ENCODE measurements at regions not wholly inside any gene's neighbourhood (a gene's known extent, or its start where the extent isn't known, plus 50 kb on each side); places are given as distances from the start of the nearest gene placed in this dataset.

GRCh38 chr6:21996425-21997118 lies 300.3 kb downstream of the PRL start:
- Histone ChIP-seq H3K79me2 (ENCODE audit: control insufficient read depth, insufficient read depth, low read length) (no peaks in the 10 kb centered on the region), H3K4me3 (replicated peaks in 1 of 3; ENCODE audit: insufficient read depth in 1 of 3, low read depth in 1 of 3, low read length in 3 of 3) (no peak overlapping the region), H2AFZ (ENCODE audit: low read depth, low read length) (no peak overlapping the region), H3K27ac (ENCODE audit: insufficient read depth, low read depth, low read length) (no peak overlapping the region), H3K4me2 (ENCODE audit: insufficient read depth, low read length) (no peak overlapping the region), H3K9me1 (replicated peaks; ENCODE audit: control insufficient read depth, extremely low read depth, insufficient read depth, low read length) (no peaks in the 10 kb centered on the region), H4K20me1 (replicated peaks; ENCODE audit: control insufficient read depth, extremely low read depth, insufficient read depth, low read length) (no peaks in the 10 kb centered on the region), H3K36me3 (ENCODE audit: control insufficient read depth in 2 of 2, extremely low read depth in 1 of 2, insufficient read depth in 2 of 2, low read length in 2 of 2) (peaks cover 0 to 3% of the 10 kb centered on the region in 2 experiments), H3K27me3 (ENCODE audit: control insufficient read depth in 2 of 2, insufficient read depth in 2 of 2, low read length in 2 of 2) (no peaks in the 10 kb centered on the region), H3K4me1 (ENCODE audit: control insufficient read depth, extremely low read depth, insufficient read depth, low read length) (peaks cover 19% of the 10 kb centered on the region), H3K9ac (replicated peaks; ENCODE audit: extremely low read depth, insufficient read depth, low read length) (no peak overlapping the region), H3K9me3 (replicated peaks; ENCODE audit: control insufficient read depth, insufficient read depth, low read length) (no peaks in the 10 kb centered on the region)
- ChIA-PET POLR2A (no interaction called here), CTCF (interaction anchor here (1.3 to 1.5 kb wide), 2 partner anchors 10 to 21 kb away, joined by 3 read pairs; no protein-coding TSS in a partner anchor)
- no TSS peak for BruUV-seq (replicated peaks)
- no peak for TF ChIP-seq POLR2AphosphoS5 (IDR thresholded peaks at IDR 0.05; ENCODE audit: insufficient read depth, low read depth, low read length)
- no peak for TF ChIP-seq GATA2 (IDR thresholded peaks at IDR 0.05; ENCODE audit: insufficient read depth, insufficient read length, low read depth, low read length)
- no peak for TF ChIP-seq MAX (IDR thresholded peaks at IDR 0.05; ENCODE audit: insufficient read depth, insufficient read length)
- no peak for TF ChIP-seq POLR2A (IDR thresholded peaks at IDR 0.05; ENCODE audit: low read depth, low read length)
- no peak for TF ChIP-seq MYC (IDR thresholded peaks at IDR 0.05; ENCODE audit: low read depth, low read length)
- no peak for TF ChIP-seq FOS (IDR thresholded peaks at IDR 0.05; ENCODE audit: borderline replicate concordance, insufficient read depth, low read length)
- no peak for TF ChIP-seq JUN (IDR thresholded peaks at IDR 0.05; ENCODE audit: borderline replicate concordance, insufficient read depth, insufficient read length, low read depth)
- no peak for TF ChIP-seq CTCF (IDR thresholded peaks at IDR 0.05; ENCODE audit: extremely low read depth in 1 of 2, insufficient read depth in 1 of 2, low read depth in 1 of 2, low read length in 2 of 2)
- no peak for TF ChIP-seq EZH2 (IDR thresholded peaks at IDR 0.05; ENCODE audit: borderline replicate concordance, low read depth, low read length, severe bottlenecking)
- dilution Hi-C loops (cut with MboI; ENCODE audit: extremely low pct_ligation_motif_present, low sequenced_read_pairs) = no loop called here
- FAIRE-seq (no peak), DNase-seq (ENCODE audit: low read depth, low spot score) (no peak)
- intact Hi-C loops (cut with micrococcal nuclease) = no loop called here

Measured in endothelial cell of umbilical vein (primary cell).